ENCODE measurements at regions not wholly inside any gene's neighbourhood (a gene's known extent, or its start where the extent isn't known, plus 50 kb on each side); places are given as distances from the start of the nearest gene placed in this dataset.

DNA sequence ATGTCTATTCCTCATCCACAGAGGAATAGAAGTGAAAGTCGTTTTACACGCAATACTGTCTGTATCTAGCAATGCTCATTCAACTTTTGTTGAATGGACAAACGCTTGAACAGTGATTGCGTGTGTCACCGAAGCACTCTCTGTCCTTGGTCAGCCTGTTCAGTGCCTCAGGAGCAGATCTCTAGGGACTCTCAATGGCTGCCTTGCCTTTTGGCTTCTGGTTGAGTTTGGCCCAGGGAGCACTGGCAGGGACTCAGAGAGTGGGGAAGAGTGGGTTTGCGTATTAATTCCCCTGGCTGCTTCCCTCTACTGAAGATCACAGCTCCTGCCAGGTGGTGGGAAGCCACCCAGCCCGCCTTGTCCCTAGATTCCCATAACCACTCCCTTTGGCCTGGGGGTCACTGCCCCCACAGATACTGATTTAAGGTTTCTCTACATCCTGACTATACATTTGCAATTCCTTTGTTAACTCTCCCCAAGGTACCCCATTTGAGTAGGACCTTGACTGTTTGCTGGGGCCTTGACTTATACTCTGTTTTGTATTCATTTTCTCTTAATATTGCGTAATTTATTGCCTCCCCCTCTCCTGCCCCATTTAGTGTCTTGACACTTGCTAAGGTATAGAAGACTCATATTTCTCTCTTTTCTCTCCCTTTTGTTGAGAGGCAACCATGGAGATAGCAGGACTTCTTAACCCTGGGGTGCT lies 61.7 kb upstream of the USP24 start:
- Mint-ChIP-seq H3K27ac (ENCODE audit: unreplicated experiment) (no peak overlapping the region), H3K36me3 (ENCODE audit: low read depth, unreplicated experiment) (no peaks in the 10 kb centered on the region), H3K27me3 (ENCODE audit: unreplicated experiment) (no peaks in the 10 kb centered on the region), H3K4me3 (ENCODE audit: unreplicated experiment) (no peak overlapping the region), H3K9me3 (ENCODE audit: unreplicated experiment) (no peaks in the 10 kb centered on the region), H3K4me1 (ENCODE audit: unreplicated experiment) (no peaks in the 10 kb centered on the region)
- TF ChIP-seq, protein P1, sequence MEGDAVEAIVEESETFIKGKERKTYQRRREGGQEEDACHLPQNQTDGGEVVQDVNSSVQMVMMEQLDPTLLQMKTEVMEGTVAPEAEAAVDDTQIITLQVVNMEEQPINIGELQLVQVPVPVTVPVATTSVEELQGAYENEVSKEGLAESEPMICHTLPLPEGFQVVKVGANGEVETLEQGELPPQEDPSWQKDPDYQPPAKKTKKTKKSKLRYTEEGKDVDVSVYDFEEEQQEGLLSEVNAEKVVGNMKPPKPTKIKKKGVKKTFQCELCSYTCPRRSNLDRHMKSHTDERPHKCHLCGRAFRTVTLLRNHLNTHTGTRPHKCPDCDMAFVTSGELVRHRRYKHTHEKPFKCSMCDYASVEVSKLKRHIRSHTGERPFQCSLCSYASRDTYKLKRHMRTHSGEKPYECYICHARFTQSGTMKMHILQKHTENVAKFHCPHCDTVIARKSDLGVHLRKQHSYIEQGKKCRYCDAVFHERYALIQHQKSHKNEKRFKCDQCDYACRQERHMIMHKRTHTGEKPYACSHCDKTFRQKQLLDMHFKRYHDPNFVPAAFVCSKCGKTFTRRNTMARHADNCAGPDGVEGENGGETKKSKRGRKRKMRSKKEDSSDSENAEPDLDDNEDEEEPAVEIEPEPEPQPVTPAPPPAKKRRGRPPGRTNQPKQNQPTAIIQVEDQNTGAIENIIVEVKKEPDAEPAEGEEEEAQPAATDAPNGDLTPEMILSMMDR (IDR thresholded peaks at IDR 0.05; ENCODE audit: unreplicated experiment), result no peak
- DNase-seq (ENCODE audit: low spot score), result no peak

DNA sequence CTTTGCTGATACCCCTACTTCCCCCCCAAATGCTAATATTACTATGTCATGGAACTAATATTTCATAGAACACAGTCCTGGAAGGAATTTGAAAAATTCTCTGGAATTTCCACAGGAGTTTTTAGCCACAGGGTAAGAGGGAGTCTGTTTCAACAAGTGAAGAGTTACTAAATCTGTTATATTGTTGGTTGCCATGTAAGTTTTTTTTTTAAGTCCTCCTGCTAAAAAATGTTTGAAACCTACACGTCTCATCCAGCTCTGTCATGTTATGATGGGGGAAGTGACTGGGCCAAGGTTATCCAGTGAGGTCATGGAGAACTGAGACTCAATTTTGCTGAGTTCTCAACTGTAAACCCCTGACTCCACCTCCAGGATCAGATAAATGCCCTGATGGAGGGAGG lies 60.8 kb upstream of the USP24 start:
- Mint-ChIP-seq H3K27me3 (ENCODE audit: unreplicated experiment) (no peaks in the 10 kb centered on the region), H3K36me3 (ENCODE audit: low read depth, unreplicated experiment) (no peaks in the 10 kb centered on the region), H3K27ac (ENCODE audit: unreplicated experiment) (no peak overlapping the region), H3K9me3 (ENCODE audit: unreplicated experiment) (no peaks in the 10 kb centered on the region), H3K4me1 (ENCODE audit: unreplicated experiment) (no peaks in the 10 kb centered on the region), H3K4me3 (ENCODE audit: unreplicated experiment) (no peak overlapping the region)
- TF ChIP-seq, protein P1 (IDR thresholded peaks at IDR 0.05; ENCODE audit: unreplicated experiment), result no peak
- no peak for DNase-seq (ENCODE audit: low spot score)

DNA sequence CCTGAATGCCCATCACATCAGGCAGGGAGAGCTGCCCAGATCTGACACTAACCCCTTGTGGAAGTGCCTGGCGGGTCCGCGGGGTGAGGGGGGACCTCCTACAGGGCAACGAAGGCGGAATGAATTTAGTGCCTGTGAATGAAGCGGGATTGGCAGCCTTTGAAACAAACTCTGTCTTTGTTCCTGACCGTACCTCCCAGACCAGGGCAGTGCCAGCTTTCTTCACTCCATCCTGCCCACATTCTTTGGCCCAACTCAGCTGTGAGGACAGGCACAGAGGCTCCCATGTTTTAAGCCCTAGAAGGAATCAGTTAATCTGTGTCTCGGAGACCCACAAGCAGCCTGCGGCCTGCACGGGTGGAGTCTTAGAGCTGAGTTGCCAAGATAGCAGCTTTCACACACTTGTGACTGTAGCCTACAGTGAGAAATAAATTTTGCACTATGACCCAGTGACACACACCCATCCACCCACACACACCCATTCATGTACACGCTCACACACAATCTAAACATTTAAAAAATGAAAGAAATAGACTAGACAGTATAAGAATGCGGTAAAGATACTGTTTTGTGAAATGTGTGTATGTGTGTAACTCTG lies 60.1 kb upstream of the USP24 start:
- Mint-ChIP-seq H3K27ac (ENCODE audit: unreplicated experiment) (no peak overlapping the region), H3K36me3 (ENCODE audit: low read depth, unreplicated experiment) (no peaks in the 10 kb centered on the region), H3K9me3 (ENCODE audit: unreplicated experiment) (no peaks in the 10 kb centered on the region), H3K4me3 (ENCODE audit: unreplicated experiment) (no peak overlapping the region), H3K4me1 (ENCODE audit: unreplicated experiment) (no peaks in the 10 kb centered on the region), H3K27me3 (ENCODE audit: unreplicated experiment) (no peaks in the 10 kb centered on the region)
- TF ChIP-seq, protein P1 (IDR thresholded peaks at IDR 0.05; ENCODE audit: unreplicated experiment), result no peak
- no peak for DNase-seq (ENCODE audit: low spot score)

DNA sequence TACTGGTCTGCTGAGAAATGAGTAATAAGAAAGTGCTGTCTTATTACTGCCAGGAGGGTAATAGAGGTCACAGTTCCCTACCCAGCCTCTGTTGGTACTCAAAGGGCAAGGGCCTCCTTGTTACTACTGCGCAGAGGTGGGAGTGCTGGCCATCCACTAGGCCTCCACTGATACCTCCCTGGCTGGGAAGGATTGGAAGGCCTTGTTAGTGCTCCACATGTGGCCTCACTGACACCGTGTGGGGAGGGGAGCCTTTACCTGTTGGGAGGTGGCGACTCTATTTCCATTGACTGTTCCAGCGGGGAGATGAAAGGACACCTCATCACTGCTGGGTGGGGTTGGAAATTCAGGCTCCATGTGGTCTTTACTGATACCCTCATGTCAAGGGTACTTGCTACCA lies 57.8 kb upstream of the USP24 start:
- Mint-ChIP-seq H3K36me3 (ENCODE audit: low read depth, unreplicated experiment) (no peaks in the 10 kb centered on the region), H3K9me3 (ENCODE audit: unreplicated experiment) (no peaks in the 10 kb centered on the region), H3K27ac (ENCODE audit: unreplicated experiment) (no peak overlapping the region), H3K4me1 (ENCODE audit: unreplicated experiment) (no peaks in the 10 kb centered on the region), H3K4me3 (ENCODE audit: unreplicated experiment) (no peak overlapping the region), H3K27me3 (ENCODE audit: unreplicated experiment) (no peaks in the 10 kb centered on the region)
- no peak for DNase-seq (ENCODE audit: low spot score)
- TF ChIP-seq, protein P1 (IDR thresholded peaks at IDR 0.05; ENCODE audit: unreplicated experiment), result no peak

Data from endothelial cell (in vitro differentiated cells).